Stimulated activated CD4-positive, alpha-beta T cell treated with anti-CD3 and anti-CD28 coated beads, Interleukin-1b, Interleukin-23, amount 100 ng/mL, for 4 hours (primary cell): ENCODE measurements at regions not wholly inside any gene's neighbourhood (a gene's known extent, or its start where the extent isn't known, plus 50 kb on each side); places are given as distances from the start of the nearest gene placed in this dataset.
"Not testable (repeated sequence)": the region's sequence is repeated elsewhere in the genome, so short reads cannot be mapped to it uniquely, and the experiment has no call there.

Experiments used
- DNase-seq, 2 donors: peaks; one replicate each; pipeline ENCODE4 v3.0.0-alpha.2; 2020; ENCODE audit warnings: low read depth in 2 of 2

- DNase-seq: no peak
Measured at GRCh38 chr2:217593732-217594131, 409.1 kb downstream of the TNS1 start.

- no peak for DNase-seq
Measured at GRCh38 chr2:217588266-217588665, 414.5 kb downstream of the TNS1 start.

- no peak for DNase-seq
Measured at GRCh38 chr2:217585362-217585761, 417.4 kb downstream of the TNS1 start.

- not testable (repeated sequence) for DNase-seq
Measured at GRCh38 chr2:217580407-217580806, 422.4 kb downstream of the TNS1 start.

GRCh38 chr2:217573571-217573970 is 429.2 kb downstream of the TNS1 start:
- DNase-seq: no peak

GRCh38 chr2:217570394-217570793 is 432.4 kb downstream of the TNS1 start:
- no peak for DNase-seq

GRCh38 chr2:217568289-217568971 is 434.4 kb downstream of the TNS1 start:
- DNase-seq: no peak

- no peak for DNase-seq
Measured at GRCh38 chr2:217563565-217563964, 439.2 kb downstream of the TNS1 start.

- DNase-seq: no peak
Measured at GRCh38 chr2:217562871-217563480, 439.8 kb downstream of the TNS1 start.

- no peak for DNase-seq
Measured at GRCh38 chr2:217559084-217559483, 443.7 kb downstream of the TNS1 start.

- no peak for DNase-seq
Measured at GRCh38 chr2:217555081-217555876, 447.5 kb downstream of the TNS1 start.

- no peak for DNase-seq
Measured at GRCh38 chr2:217553679-217554078, 449.1 kb downstream of the TNS1 start.

- no peak for DNase-seq
Measured at GRCh38 chr2:217553202-217553601, 449.6 kb downstream of the TNS1 start.

GRCh38 chr2:217552081-217552480 is 450.7 kb downstream of the TNS1 start:
- no peak for DNase-seq

GRCh38 chr2:217551252-217551899 is 451.4 kb downstream of the TNS1 start:
- DNase-seq: no peak

- no peak for DNase-seq
Measured at GRCh38 chr2:217539126-217539525, 463.7 kb downstream of the TNS1 start.

GRCh38 chr2:217538719-217539118 is 464.1 kb downstream of the TNS1 start:
- DNase-seq: no peak

GRCh38 chr2:217535957-217536708 is 466.7 kb downstream of the TNS1 start:
- DNase-seq: no peak

- DNase-seq: no peak
Measured at GRCh38 chr2:217530392-217531090, 472.3 kb downstream of the TNS1 start.

- no peak for DNase-seq
Measured at GRCh38 chr2:217529271-217529670, 473.5 kb downstream of the TNS1 start.

- DNase-seq: no peak
Measured at GRCh38 chr2:217527590-217528202, 475.1 kb downstream of the TNS1 start.
